ENCODE measurements at regions not wholly inside any gene's neighbourhood (a gene's known extent, or its start where the extent isn't known, plus 50 kb on each side); places are given as distances from the start of the nearest gene placed in this dataset.

GRCh38 chr2:241975593-241976284 is 106.2 kb downstream of the RTP5 start:
- no peak for TF ChIP-seq CTCF (IDR thresholded peaks at IDR 0.05; ENCODE audit: low read depth, low read length)
- DNase-seq (ENCODE audit: low read depth in 2 of 2) = peak in 1 of 2 donors; percentile 4
- no peak overlapping the region for H3K4me3 ChIP-seq (replicated peaks in 1 of 2; ENCODE audit: low read depth in 2 of 2, low read length in 2 of 2)

- H3K4me3 ChIP-seq (replicated peaks in 1 of 2; ENCODE audit: low read depth in 2 of 2, low read length in 2 of 2) = no peak overlapping the region
- no peak for DNase-seq (ENCODE audit: low read depth in 2 of 2)
- no peak for TF ChIP-seq CTCF (IDR thresholded peaks at IDR 0.05; ENCODE audit: low read depth, low read length)
Observed at GRCh38 chr2:241976296-241976695, 106.8 kb downstream of the RTP5 start.

GRCh38 chr2:241977557-241978300 is 108.2 kb downstream of the RTP5 start:
- TF ChIP-seq CTCF (IDR thresholded peaks at IDR 0.05; ENCODE audit: low read depth, low read length) = no peak
- no peak overlapping the region for H3K4me3 ChIP-seq (replicated peaks in 1 of 2; ENCODE audit: low read depth in 2 of 2, low read length in 2 of 2)
- DNase-seq (ENCODE audit: low read depth in 2 of 2) = no peak

GRCh38 chr2:241978670-241979069 is 109.1 kb downstream of the RTP5 start:
- DNase-seq (ENCODE audit: low read depth in 2 of 2) = no peak
- TF ChIP-seq CTCF (IDR thresholded peaks at IDR 0.05; ENCODE audit: low read depth, low read length) = no peak
- H3K4me3 ChIP-seq (replicated peaks in 1 of 2; ENCODE audit: low read depth in 2 of 2, low read length in 2 of 2) = no peak overlapping the region

- no peak for TF ChIP-seq CTCF (IDR thresholded peaks at IDR 0.05; ENCODE audit: low read depth, low read length)
Observed at GRCh38 chr2:241980193-241980592, 110.7 kb downstream of the RTP5 start.

GRCh38 chr2:241981076-241981700 is 111.7 kb downstream of the RTP5 start:
- H3K4me3 ChIP-seq (replicated peaks in 1 of 2; ENCODE audit: low read depth in 2 of 2, low read length in 2 of 2) = no peak overlapping the region
- TF ChIP-seq CTCF (IDR thresholded peaks at IDR 0.05; ENCODE audit: low read depth, low read length) = no peak
- DNase-seq (ENCODE audit: low read depth in 2 of 2) = no peak

More at GRCh38 chr2:241980193-241980592, 110.7 kb downstream of the RTP5 start:
- no peak overlapping the region for H3K4me3 ChIP-seq (replicated peaks in 1 of 2; ENCODE audit: low read depth in 2 of 2, low read length in 2 of 2)
- no peak for DNase-seq (ENCODE audit: low read depth in 2 of 2)

Measured in cardiac fibroblast (primary cell).